Neutrophil (primary cell): ENCODE measurements at regions not wholly inside any gene's neighbourhood (a gene's known extent, or its start where the extent isn't known, plus 50 kb on each side); places are given as distances from the start of the nearest gene placed in this dataset.

ENCODE experiments used
- H3K27ac ChIP-seq: fragments of 200-600 bp; sonication (generic); 2 replicates; pipeline ENCODE4 v1.5.1; 2016; ENCODE audit warnings: mild to moderate bottlenecking, moderate library complexity
- H3K27me3 ChIP-seq: fragments of 200-600 bp; sonication (generic); 2 replicates; pipeline ENCODE4 v1.6.0; 2016; ENCODE audit warnings: mild to moderate bottlenecking
- H3K36me3 ChIP-seq: fragments of 200-600 bp; sonication (generic); 2 replicates; pipeline ENCODE4 v1.5.1; 2017
- H3K4me1 ChIP-seq, 2 experiments: fragments of 200-600 bp in 1 of 2; sonication (generic) in 1 of 2; 1 replicate in 1 of 2; 2 replicates in 1 of 2; pipeline versions ENCODE4 v1.5.1 to v1.6.1; 2013 to 2016; ENCODE audit warnings: low read depth in 1 of 2, low read length in 1 of 2, mild to moderate bottlenecking in 1 of 2, moderate library complexity in 1 of 2; ENCODE audit not compliant: control insufficient read depth in 1 of 2, insufficient read depth in 1 of 2
- H3K4me3 ChIP-seq, 2 experiments: fragments of 200-600 bp in 1 of 2; sonication (generic) in 1 of 2; 1 replicate in 1 of 2; 2 replicates in 1 of 2; pipeline ENCODE4 v1.5.1; 2013 to 2016; ENCODE audit warnings: low read depth in 1 of 2, low read length in 1 of 2, mild to moderate bottlenecking in 1 of 2, moderate library complexity in 1 of 2
- H3K9me3 ChIP-seq: fragments of 200-600 bp; sonication (generic); 2 replicates; pipeline ENCODE4 v1.5.1; 2016
- TF ChIP-seq, protein P1 (sequence below): fragments of 200-600 bp; sonication (generic); IDR thresholded peaks from 2 replicates; pipeline ENCODE4 v1.5.1; 2016; ENCODE audit warnings: antibody characterized with exemption

DNA sequence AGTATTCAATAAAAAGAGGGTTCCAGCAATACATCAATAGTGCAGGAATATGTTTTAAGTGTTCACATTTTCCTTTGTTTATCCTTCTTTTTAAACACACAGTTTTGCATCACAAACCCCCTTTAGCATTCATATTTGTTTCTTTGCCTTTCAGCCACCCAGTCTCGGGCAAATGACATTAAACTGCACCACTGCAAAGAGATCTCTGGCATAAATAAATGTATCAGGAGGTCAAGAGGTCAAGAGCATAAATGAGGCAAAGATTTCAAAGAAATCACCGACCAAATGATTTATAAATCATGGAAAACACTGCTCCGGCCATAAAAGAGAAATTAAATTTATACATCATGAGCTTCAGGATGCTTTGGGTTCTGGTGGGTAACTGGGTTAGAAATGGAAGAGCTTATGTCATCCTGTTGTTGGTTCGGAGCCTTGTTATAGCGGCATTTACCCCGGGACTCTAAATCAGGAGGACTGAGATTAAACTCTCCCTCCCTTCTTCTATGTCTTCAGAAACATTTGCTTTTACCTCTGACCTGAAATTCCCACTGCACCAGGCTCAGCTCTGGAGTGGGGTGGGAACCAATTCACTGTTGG, 449.6 kb upstream of the CLINT1 start:
- Histone ChIP-seq H3K36me3 (no peaks in the 10 kb centered on the region), H3K27ac (no peak overlapping the region), H3K9me3 (no peaks in the 10 kb centered on the region), H3K4me1 (no peaks in the 10 kb centered on the region), H3K4me3 (no peak overlapping the region), H3K27me3 (no peaks in the 10 kb centered on the region)
- TF ChIP-seq, protein P1, sequence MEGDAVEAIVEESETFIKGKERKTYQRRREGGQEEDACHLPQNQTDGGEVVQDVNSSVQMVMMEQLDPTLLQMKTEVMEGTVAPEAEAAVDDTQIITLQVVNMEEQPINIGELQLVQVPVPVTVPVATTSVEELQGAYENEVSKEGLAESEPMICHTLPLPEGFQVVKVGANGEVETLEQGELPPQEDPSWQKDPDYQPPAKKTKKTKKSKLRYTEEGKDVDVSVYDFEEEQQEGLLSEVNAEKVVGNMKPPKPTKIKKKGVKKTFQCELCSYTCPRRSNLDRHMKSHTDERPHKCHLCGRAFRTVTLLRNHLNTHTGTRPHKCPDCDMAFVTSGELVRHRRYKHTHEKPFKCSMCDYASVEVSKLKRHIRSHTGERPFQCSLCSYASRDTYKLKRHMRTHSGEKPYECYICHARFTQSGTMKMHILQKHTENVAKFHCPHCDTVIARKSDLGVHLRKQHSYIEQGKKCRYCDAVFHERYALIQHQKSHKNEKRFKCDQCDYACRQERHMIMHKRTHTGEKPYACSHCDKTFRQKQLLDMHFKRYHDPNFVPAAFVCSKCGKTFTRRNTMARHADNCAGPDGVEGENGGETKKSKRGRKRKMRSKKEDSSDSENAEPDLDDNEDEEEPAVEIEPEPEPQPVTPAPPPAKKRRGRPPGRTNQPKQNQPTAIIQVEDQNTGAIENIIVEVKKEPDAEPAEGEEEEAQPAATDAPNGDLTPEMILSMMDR, result no peak

DNA sequence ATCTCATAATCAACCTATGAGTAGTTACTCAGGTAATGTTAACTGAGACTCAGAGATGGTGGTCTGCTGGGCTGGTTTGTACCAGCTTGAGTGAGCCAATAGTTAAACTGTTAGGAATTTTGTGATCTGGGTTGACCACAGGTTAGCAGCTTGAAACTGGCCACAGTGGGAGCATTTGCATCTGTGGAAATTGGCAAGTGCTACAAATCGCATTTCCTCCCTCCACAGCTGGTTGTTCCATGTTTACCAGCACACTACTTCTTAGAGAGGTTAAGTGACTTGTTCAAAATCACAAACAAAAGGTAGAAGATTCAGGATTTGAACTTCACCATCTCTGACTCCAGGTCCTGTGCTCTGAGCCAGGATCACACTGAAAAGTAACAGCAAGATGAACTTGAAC, 446.9 kb upstream of the CLINT1 start:
- H3K27ac ChIP-seq, result no peak overlapping the region
- H3K36me3 ChIP-seq, result no peaks in the 10 kb centered on the region
- TF ChIP-seq, protein P1, result no peak
- no peak overlapping the region for H3K4me3 ChIP-seq
- no peaks in the 10 kb centered on the region for H3K9me3 ChIP-seq
- no peaks in the 10 kb centered on the region for H3K4me1 ChIP-seq
- H3K27me3 ChIP-seq, result no peaks in the 10 kb centered on the region

GRCh38 chr5:158304607-158305006, 445.7 kb upstream of the CLINT1 start:
- Histone ChIP-seq H3K36me3 (no peaks in the 10 kb centered on the region), H3K27me3 (no peaks in the 10 kb centered on the region)
- TF ChIP-seq, protein P1, result no peak

GRCh38 chr5:158303883-158304282, 444.9 kb upstream of the CLINT1 start:
- Histone ChIP-seq H3K27me3 (no peaks in the 10 kb centered on the region), H3K4me3 (no peak overlapping the region), H3K36me3 (no peaks in the 10 kb centered on the region), H3K4me1 (no peaks in the 10 kb centered on the region), H3K27ac (no peak overlapping the region), H3K9me3 (no peaks in the 10 kb centered on the region)
- TF ChIP-seq, protein P1, result no peak

More at GRCh38 chr5:158304607-158305006, 445.7 kb upstream of the CLINT1 start:
- Histone ChIP-seq H3K4me1 (no peaks in the 10 kb centered on the region), H3K27ac (no peak overlapping the region), H3K9me3 (no peaks in the 10 kb centered on the region), H3K4me3 (no peak overlapping the region)

DNA sequence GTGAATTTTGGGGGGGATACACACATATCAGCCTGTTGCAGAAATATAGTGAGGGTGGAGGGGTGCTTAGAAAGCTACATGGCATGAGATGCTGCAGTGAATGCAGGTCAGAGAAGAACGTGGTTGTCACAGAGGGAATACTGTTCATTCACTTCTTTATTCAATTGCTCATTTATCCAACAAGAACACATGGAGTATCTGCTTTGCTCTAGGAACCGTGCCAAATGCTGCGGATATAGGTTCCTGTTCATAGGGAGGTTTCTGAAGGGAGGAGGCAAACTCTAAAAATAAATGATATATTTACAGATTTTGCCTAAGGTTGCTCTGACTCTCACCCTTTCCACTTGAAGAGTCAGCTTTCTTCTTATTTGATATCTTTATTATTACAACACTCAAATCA, 444.3 kb upstream of the CLINT1 start:
- Histone ChIP-seq H3K4me1 (no peaks in the 10 kb centered on the region), H3K27me3 (no peaks in the 10 kb centered on the region), H3K27ac (no peak overlapping the region), H3K9me3 (no peaks in the 10 kb centered on the region), H3K4me3 (no peak overlapping the region), H3K36me3 (no peaks in the 10 kb centered on the region)
- TF ChIP-seq, protein P1, result no peak
